Stimulated activated CD8-positive, alpha-beta memory T cell treated with anti-CD3 and anti-CD28 coated beads, Interleukin-4, amount 100 ng/mL, for 24 hours (primary cell): ENCODE measurements at regions not wholly inside any gene's neighbourhood (a gene's known extent, or its start where the extent isn't known, plus 50 kb on each side); places are given as distances from the start of the nearest gene placed in this dataset.

Experiments
- DNase-seq: peaks from one replicate; pipeline ENCODE4 v3.0.0-alpha.2; 2020; ENCODE audit warnings: low read depth

DNA sequence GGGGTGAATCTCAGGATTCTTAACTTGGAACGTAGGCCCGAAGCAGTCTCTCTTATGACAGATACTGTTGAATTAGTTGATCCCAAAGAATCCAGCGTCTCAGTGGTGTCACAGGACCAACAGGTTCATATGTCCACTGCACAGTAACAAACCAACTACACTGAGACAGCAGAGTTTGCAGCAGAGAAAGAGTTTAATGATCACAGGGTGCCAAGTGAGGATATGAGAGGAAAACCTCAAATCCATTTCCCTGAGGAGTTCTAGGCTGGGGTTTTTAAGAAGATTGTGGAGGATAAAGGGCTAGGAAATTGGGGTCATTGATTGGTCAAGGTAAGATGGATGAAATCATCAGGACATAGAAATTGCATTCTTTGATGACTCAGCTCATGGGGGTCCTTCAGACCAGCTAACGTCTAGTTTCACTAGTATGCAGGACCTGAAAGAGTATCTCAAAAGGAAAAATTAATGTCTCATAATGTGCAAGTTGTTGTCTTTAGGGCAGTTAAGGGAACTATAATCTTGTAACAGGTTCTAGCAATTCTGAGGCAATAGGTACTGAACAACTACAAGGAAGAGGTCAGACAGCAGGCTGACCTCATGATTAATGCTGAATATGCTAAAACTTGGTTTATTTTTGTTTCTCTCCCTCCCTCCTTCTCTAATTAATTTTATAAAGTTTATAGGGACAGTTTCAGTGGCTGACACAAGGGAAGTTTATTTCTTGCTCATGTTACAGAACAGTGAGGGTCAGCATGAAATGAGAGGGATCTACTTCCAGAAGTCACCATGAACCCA lies 310.9 kb upstream of the NEBL start:
- no peak for DNase-seq

- no peak for DNase-seq
Observed at GRCh38 chr10:21205328-21205727, 308.2 kb upstream of the NEBL start.

- no peak for DNase-seq
Observed at GRCh38 chr10:21203473-21204107, 306.5 kb upstream of the NEBL start.

DNA sequence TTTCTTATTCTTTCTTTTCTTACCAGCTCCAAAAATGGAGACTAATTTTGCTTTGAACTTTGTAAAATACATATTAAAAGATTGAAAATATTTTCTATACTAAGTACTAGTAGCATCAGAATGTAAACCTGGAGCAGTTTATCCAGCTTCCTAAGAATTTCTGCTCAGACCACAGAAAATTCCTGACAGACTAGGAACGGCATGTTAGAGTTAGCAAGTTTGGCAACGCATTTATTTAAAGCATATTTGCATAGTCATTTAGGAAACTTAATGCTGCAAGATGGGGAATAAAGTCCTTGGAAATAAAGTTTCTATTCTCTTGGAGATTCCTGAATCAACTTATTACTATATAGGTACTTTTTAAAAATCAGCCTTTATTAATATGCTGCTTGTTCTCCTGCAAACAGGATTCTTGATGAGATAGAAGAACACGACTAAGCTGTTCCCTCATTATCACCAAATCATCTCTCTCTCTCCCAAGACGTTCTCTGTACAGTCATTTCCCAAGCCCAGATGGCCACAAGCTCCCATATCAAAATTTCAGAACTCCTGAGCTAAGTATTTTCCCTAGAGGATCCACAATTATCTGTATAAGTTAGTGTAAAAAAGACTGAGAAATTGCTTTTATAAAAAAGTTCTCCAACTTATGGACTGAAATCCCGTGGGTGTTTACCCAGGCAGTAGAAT lies 305.8 kb upstream of the NEBL start:
- DNase-seq = no peak

GRCh38 chr10:21199501-21199900 lies 302.4 kb upstream of the NEBL start:
- no peak for DNase-seq

DNA sequence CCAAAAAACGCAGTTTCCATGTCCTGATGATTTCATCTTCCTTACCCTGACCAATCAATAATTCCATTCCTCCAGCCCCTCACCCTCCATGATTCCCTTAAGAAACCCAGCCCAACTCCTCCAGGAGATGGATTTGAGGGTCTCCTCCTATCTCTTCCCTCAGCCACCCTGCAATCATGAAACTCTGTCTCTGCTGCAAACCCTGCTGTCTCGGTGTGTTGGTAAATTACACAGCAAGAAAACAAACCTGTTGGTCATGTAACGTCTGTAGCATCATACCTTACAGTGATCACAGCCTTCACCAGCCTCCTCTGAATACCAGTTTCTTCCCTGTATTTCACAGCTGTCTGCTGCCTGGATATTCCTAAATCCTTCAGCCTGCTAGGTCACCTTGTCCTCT lies 300.7 kb upstream of the NEBL start:
- DNase-seq = no peak

DNA sequence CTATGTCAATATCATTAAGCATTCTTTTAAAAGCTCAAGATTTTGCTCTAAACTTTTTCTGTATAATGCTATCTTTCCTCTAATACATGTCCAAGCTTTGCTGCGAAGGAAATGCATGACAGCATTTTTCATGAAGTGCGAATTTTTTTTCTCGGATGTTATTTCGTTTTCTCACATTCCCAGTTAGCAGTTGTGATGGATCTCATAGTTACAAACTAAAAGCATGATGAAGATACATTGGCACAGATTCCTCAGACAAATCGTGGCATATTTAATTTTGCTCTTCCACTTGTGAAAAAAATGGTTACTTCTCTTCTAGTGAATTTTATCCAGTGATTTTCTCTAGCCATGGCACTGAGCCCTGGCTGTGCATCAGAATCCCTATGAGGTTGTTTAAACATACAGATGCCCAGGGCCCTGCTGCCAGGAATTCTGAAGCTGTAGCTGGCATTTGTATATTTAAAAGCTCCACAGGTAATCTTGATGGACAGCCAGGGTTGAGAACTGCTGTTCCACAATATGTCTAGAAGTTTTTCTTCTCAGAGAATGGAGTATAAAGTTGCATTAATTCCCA lies 299.8 kb upstream of the NEBL start:
- no peak for DNase-seq

DNA sequence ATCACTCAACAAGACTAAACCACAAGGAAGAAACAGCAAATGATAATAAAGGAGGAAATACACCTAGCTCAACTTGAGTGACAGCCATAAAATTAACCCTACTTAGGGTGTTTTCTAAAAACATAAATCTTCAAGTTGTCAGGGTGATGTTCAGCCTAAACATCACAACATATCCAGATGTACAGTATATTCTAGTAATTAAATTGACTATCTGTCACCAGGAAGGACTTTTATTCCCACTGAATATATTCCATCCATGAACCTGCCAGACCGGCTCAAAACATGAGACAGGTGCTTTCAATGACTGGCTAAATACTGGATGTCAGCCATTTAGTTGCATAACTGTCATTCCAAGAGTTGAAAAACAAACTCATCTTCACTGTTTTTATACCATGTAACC lies 298.1 kb upstream of the NEBL start:
- no peak for DNase-seq

- DNase-seq = no peak
Observed at GRCh38 chr10:21194510-21194993, 297.4 kb upstream of the NEBL start.

DNA sequence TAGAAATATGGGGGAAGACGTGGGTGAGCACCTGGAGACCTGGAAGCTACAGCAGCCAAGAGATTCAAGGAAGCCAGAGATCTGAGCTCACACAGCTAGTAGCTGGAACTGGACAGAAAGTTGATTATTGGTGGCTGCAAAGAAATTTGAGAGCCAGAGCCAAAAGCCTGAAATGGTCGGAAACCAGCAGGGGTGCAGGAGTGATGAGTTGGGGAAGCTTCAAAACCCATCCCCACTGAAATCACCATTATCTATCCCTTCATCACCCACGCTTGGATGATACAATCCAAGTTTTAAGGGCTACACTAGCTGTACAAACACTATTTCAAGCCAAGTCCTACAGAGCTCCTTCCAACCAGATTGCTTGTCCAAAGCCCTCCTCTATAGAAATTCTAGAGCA lies 296.1 kb upstream of the NEBL start:
- DNase-seq = no peak

GRCh38 chr10:21191512-21191911 lies 294.4 kb upstream of the NEBL start:
- DNase-seq = no peak

DNA sequence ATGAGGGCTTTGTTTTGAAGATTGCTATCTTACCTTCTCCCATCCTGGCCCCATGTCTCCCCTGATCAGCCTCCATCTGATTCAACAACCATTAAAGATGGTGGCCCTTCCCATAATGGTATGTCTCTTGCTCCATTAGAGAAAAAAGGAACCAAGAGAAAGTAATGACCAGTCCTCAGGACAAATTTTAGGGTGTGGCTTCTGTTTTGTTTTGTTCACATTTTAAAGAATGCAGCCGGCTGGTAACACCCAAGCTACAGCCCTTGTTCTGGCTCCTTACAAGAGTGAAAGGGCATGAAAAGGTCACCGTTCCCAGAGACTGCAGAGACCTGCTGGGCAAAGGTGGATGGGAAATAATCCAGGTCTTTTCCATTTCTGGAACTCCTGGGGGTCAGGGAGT lies 287.9 kb upstream of the NEBL start:
- no peak for DNase-seq

- no peak for DNase-seq
Observed at GRCh38 chr10:21184216-21184615, 287.1 kb upstream of the NEBL start.

DNA sequence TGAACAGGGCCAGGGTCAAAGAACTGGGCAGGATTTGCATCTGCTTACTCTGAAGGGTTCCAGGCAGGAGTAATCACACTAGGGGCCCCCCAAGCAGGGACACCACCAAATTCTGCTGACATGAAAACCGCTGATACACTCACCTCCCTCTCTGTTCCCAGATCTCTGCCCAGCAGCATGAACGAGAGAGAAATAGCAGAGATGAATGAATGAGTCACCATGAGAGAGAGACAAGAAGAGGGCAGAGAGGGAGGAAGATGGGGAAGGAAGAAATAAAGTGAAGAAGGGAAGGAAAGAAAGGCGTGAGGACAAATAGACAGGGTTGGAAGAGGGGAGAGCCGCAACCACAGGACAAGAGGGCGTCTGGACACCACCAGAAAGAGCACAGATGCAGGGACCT lies 285.9 kb upstream of the NEBL start:
- no peak for DNase-seq

GRCh38 chr10:21181451-21181850 lies 284.3 kb upstream of the NEBL start:
- DNase-seq = no peak

- DNase-seq = no peak
Observed at GRCh38 chr10:21180604-21181003, 283.5 kb upstream of the NEBL start.

GRCh38 chr10:21176934-21177480 lies 279.9 kb upstream of the NEBL start:
- DNase-seq = no peak

DNA sequence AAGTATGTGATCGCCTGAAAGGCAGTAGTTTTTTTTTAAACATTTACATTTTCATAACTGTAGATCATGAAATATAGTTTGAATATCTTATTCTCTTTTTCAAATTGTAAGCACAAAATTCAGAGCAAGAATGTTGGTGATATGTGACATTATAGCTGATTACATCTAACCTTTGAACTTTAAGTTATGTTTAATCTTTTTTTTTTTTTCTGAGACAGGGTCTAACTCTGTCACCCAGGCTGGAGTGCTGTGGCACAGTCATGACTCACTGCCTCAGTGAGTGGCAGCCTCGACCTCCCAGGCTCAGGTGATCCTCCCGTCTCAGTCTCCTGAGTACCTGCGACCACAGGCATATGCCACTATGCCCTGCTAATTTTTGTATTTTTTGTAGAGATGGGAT lies 278.7 kb upstream of the NEBL start:
- no peak for DNase-seq

DNA sequence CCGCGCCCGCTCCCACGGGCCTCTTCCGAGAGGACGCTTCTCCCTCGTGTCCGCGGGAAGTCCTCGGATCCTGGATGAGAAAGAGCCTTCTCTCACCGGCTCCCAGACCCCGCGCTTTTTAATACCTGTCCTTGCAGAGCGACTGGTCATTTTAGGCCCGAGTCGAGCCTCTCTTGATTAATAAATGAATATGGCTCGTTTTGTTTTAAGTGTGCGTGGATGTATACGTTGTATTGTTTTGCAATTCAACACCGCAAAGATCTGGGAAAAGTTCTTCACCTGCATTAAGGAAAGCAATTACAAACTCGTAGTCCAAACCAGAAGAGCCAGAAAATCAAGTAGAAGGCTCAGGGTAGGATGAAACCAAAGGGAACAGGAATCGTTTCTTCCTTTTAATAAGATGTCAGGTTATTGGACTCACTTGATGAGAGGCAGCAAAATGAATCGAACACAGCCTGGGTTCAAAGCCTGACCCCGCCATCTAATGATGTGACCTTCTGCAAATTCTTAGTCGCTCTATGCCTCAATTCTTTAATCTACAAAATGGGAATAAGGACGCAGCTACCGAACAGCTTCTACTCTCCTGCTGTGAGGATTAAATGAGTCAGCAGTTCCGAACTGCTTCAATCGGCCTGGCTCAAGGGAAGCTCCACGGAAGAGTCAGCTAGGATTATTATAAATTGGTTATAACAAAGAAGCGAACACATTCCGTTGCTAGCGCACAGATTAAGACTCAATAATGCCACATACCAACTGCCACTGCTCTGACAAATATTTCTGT lies 277.8 kb upstream of the NEBL start:
- no peak for DNase-seq

GRCh38 chr10:21173802-21174714 lies 276.9 kb upstream of the NEBL start:
- peak; percentile 22 for DNase-seq
